CD8-positive, alpha-beta memory T cell (primary cell): ENCODE measurements at regions not wholly inside any gene's neighbourhood (a gene's known extent, or its start where the extent isn't known, plus 50 kb on each side); places are given as distances from the start of the nearest gene placed in this dataset.

ENCODE experiments used
- CTCF ChIA-PET: fragments of 350-600 bp; sonication (Branson Sonifier 250); formaldehyde crosslinking; loops from one replicate; lab custom pipeline; 2021; ENCODE audit warnings: antibody characterized with exemption; lab: Charles Lee
- POLR2A ChIA-PET: fragments of 350-600 bp; sonication (Branson Sonifier 250); formaldehyde crosslinking; loops from one replicate; lab custom pipeline; 2021; ENCODE audit warnings: antibody characterized with exemption; lab: Charles Lee
- DNase-seq, 5 donors: peaks; one replicate each; pipeline versions ENCODE4 v3.0.0 to v3.0.0-alpha.2; 2020 to 2022; ENCODE audit warnings: mixed read lengths in 1 of 5
- H3K27ac ChIP-seq: one replicate; pipeline ENCODE4 v1.7.0; 2013; ENCODE audit warnings: low read depth, mild to moderate bottlenecking, low read length, moderate library complexity
- H3K27me3 ChIP-seq: 2 replicates; pipeline ENCODE4 v1.7.0; 2013; ENCODE audit warnings: low read length, mild to moderate bottlenecking; ENCODE audit not compliant: insufficient read depth, poor library complexity, severe bottlenecking
- H3K36me3 ChIP-seq: 2 replicates; pipeline ENCODE4 v1.7.0; 2013; ENCODE audit warnings: mild to moderate bottlenecking, low read length, moderate library complexity; ENCODE audit not compliant: insufficient read depth
- H3K4me1 ChIP-seq: 2 replicates; pipeline ENCODE4 v1.7.0; 2013; ENCODE audit warnings: mild to moderate bottlenecking, low read length, moderate library complexity; ENCODE audit not compliant: insufficient read depth
- H3K4me3 ChIP-seq: 2 replicates; pipeline ENCODE4 v1.7.0; 2013; ENCODE audit warnings: mild to moderate bottlenecking, low read length
- H3K9me3 ChIP-seq: 2 replicates; pipeline ENCODE4 v1.7.0; 2013; ENCODE audit warnings: mild to moderate bottlenecking, low read length
- H3K27ac Mint-ChIP-seq, 8 donors: one replicate each; pipeline ENCODE4 v1.8.0; 2020 to 2021; ENCODE audit warnings: mixed read lengths in 8 of 8, mild to moderate bottlenecking in 6 of 8, inconsistent platforms in 3 of 8, moderate library complexity in 3 of 8
- H3K27me3 Mint-ChIP-seq, 2 donors: one replicate each; pipeline ENCODE4 v1.8.0; 2020 to 2021; ENCODE audit warnings: mixed read lengths in 2 of 2, mild to moderate bottlenecking in 1 of 2, moderate library complexity in 1 of 2
- H3K36me3 Mint-ChIP-seq, 3 donors: one replicate each; pipeline ENCODE4 v1.8.0; 2020 to 2021; ENCODE audit warnings: mixed read lengths in 3 of 3, inconsistent platforms in 1 of 3, mild to moderate bottlenecking in 1 of 3
- H3K4me1 Mint-ChIP-seq, 3 donors: one replicate each; pipeline ENCODE4 v1.8.0; 2020 to 2021; ENCODE audit warnings: mixed read lengths in 3 of 3, inconsistent platforms in 1 of 3, mild to moderate bottlenecking in 1 of 3
- H3K4me3 Mint-ChIP-seq, 7 donors: one replicate each; pipeline ENCODE4 v1.8.0; 2020 to 2021; ENCODE audit warnings: mixed read lengths in 7 of 7, mild to moderate bottlenecking in 6 of 7, moderate library complexity in 4 of 7, inconsistent platforms in 2 of 7
- H3K9me3 Mint-ChIP-seq, 5 donors: one replicate each; pipeline ENCODE4 v1.8.0; 2020 to 2022; ENCODE audit warnings: mixed read lengths in 5 of 5, mild to moderate bottlenecking in 3 of 5, moderate library complexity in 2 of 5, inconsistent platforms in 1 of 5

DNA sequence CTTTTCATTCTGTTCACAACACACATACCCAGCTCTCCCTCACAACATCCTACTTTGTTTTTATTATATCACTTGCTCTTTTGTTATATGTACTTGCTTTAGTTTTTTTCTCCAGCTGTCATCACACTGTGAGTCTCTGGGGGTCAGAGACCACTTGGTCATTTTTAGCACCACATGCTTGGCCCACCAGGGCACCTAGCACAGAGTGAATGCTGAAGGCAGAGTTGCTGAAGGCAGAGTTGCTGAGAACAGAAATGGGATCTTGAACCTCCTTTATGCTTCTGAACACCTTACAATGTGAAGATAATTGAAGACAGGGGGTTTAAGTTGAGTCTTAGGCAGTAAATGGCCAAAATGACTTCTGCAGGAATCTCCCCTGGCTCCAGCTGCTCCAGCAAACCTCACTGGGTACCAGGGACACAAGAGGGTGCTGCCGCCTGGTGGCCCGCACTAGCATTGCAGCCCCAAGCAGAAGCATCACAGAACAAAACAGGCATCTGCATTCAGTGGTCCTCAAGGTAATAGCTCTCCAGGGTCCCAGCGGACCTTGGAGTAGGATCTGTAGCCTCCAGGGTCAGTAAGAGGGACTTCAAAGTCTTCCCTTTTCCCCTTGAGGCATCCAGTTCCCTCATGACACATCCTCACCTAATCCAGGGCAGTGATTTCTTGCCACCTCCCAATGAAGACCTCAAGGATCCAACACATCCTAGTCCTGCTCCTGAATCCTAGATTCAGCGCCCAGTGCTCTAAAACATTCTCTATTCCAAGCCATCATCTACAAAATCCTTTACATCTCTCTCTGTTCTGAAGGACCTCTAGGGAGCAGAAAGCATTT, 1972.6 kb downstream of the TP53TG3F start:
- Histone ChIP-seq H3K4me3 (no peak overlapping the region), H3K9me3 (no peaks in the 10 kb centered on the region), H3K36me3 (no peaks in the 10 kb centered on the region), H3K27me3 (no peaks in the 10 kb centered on the region), H3K4me1 (no peaks in the 10 kb centered on the region), H3K27ac (no peak overlapping the region)
- Mint-ChIP-seq H3K9me3 (peaks cover 7 to 36% (median 21%) of the 10 kb centered on the region in 5 donors), H3K36me3 (no peaks in the 10 kb centered on the region), H3K27me3 (no peaks in the 10 kb centered on the region), H3K4me1 (no peaks in the 10 kb centered on the region), H3K27ac (no peak overlapping the region), H3K4me3 (no peak overlapping the region)
- POLR2A ChIA-PET, result no interaction called here
- DNase-seq, result no peak
- CTCF ChIA-PET, result no interaction called here

GRCh38 chr16:35440875-35441274, 1981.5 kb downstream of the TP53TG3F start:
- no peaks in the 10 kb centered on the region for H3K36me3 Mint-ChIP-seq

DNA sequence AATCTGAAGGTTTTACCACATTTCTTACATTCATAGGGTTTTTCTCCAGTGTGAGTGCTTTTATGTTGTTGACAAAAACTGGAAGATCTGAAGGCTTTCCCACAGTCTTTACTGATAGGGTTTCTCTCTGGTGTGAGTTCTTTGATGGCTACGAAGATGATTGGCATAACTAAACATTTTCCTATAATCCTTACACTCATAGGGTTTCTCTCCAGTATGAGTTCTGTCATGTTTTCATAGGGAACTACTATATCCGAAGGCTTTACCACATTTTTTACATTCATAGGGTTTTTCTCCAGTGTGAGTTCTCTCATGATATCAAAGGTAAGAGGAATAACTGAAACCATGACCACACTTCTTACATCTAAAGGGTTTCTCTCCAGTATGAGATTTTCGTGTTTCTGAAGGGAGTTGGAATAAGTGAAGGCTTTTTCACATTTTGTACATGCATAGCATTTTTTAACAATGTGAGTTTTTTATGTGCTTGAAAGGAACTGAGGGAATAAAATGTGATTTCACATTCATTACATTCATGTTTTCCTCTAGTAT, 1987.7 kb downstream of the TP53TG3F start:
- Mint-ChIP-seq H3K4me1 (no peaks in the 10 kb centered on the region), H3K27me3 (no peaks in the 10 kb centered on the region), H3K9me3 (peaks cover 27 to 64% (median 42%) of the 10 kb centered on the region in 5 donors), H3K36me3 (no peaks in the 10 kb centered on the region), H3K4me3 (no peak overlapping the region), H3K27ac (no peak overlapping the region)
- no peak overlapping the region for H3K4me3 ChIP-seq
- no peaks in the 10 kb centered on the region for H3K4me1 ChIP-seq
- no peaks in the 10 kb centered on the region for H3K27me3 ChIP-seq
- ChIA-PET CTCF (no interaction called here), POLR2A (no interaction called here)
- H3K27ac ChIP-seq, result no peak overlapping the region
- peaks cover 5% of the 10 kb centered on the region for H3K9me3 ChIP-seq
- no peaks in the 10 kb centered on the region for H3K36me3 ChIP-seq
- DNase-seq, result no peak

More at GRCh38 chr16:35440875-35441274, 1981.5 kb downstream of the TP53TG3F start:
- Histone ChIP-seq H3K4me3 (no peak overlapping the region), H3K4me1 (no peaks in the 10 kb centered on the region), H3K9me3 (no peaks in the 10 kb centered on the region), H3K27ac (no peak overlapping the region), H3K27me3 (no peaks in the 10 kb centered on the region), H3K36me3 (no peaks in the 10 kb centered on the region)
- H3K27ac Mint-ChIP-seq, result no peak overlapping the region
- CTCF ChIA-PET, result no interaction called here
- no peaks in the 10 kb centered on the region for H3K4me1 Mint-ChIP-seq
- H3K9me3 Mint-ChIP-seq, result peaks cover 15 to 42% (median 27%) of the 10 kb centered on the region in 5 donors
- H3K27me3 Mint-ChIP-seq, result no peaks in the 10 kb centered on the region
- H3K4me3 Mint-ChIP-seq, result no peak overlapping the region
- no peak for DNase-seq
- POLR2A ChIA-PET, result no interaction called here

DNA sequence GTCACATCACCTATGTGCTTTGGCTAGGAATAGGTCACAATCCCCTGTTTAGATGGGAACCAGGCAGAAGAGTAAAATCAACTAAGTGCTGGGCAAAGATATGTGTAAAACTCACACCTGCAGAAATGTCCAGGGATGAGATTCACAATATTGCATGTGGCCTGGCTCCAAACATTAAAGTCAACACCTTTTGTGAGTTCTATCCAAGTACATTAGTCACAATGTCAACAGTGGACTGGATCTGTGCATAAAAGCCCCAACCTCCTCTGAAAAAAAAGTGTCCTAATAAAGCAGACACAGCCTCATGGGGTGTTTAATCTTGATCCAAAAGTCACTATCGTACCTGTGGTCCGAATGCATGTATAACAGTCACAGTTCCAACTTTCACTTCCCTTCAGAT, 1990.3 kb downstream of the TP53TG3F start:
- no peak overlapping the region for H3K4me3 Mint-ChIP-seq
- no peak for DNase-seq
- Histone ChIP-seq H3K27ac (no peak overlapping the region), H3K9me3 (peaks cover 8% of the 10 kb centered on the region), H3K27me3 (no peaks in the 10 kb centered on the region), H3K4me3 (no peak overlapping the region), H3K36me3 (no peaks in the 10 kb centered on the region), H3K4me1 (no peaks in the 10 kb centered on the region)
- CTCF ChIA-PET, result no interaction called here
- H3K36me3 Mint-ChIP-seq, result no peaks in the 10 kb centered on the region
- H3K27ac Mint-ChIP-seq, result no peak overlapping the region
- POLR2A ChIA-PET, result no interaction called here
- H3K4me1 Mint-ChIP-seq, result no peaks in the 10 kb centered on the region
- no peaks in the 10 kb centered on the region for H3K27me3 Mint-ChIP-seq
- H3K9me3 Mint-ChIP-seq, result peaks cover 25 to 65% (median 41%) of the 10 kb centered on the region in 5 donors

DNA sequence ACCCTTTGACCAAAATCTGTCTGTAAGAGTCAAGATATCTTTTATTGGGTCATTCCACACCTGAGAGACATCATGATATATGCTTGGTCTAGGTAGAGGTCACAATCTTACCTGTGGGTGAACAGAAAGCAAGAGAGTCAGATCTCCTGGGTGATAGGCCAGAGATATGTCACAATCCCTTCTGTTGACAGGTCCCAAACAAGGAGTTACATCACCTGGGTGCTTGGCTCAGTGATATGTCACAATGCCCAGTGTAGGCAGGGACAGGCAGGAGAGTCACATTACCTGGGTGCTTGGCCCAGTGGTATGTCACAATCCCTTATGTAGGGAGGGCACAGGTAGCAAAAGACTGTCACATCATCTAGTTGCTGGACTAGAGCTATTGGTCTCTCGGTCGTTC, 1991.2 kb downstream of the TP53TG3F start:
- no peak overlapping the region for H3K4me3 Mint-ChIP-seq
- H3K27ac Mint-ChIP-seq, result no peak overlapping the region
- no peaks in the 10 kb centered on the region for H3K27me3 Mint-ChIP-seq
- CTCF ChIA-PET, result no interaction called here
- Histone ChIP-seq H3K9me3 (peaks cover 12% of the 10 kb centered on the region), H3K4me1 (no peaks in the 10 kb centered on the region), H3K4me3 (no peak overlapping the region), H3K27ac (no peak overlapping the region), H3K27me3 (no peaks in the 10 kb centered on the region), H3K36me3 (no peaks in the 10 kb centered on the region)
- no peaks in the 10 kb centered on the region for H3K4me1 Mint-ChIP-seq
- POLR2A ChIA-PET, result no interaction called here
- peaks cover 26 to 64% (median 39%) of the 10 kb centered on the region in 5 donors for H3K9me3 Mint-ChIP-seq
- H3K36me3 Mint-ChIP-seq, result no peaks in the 10 kb centered on the region
- no peak for DNase-seq

GRCh38 chr16:35452471-35452870, 1993.1 kb downstream of the TP53TG3F start:
- peaks cover 21 to 68% (median 39%) of the 10 kb centered on the region in 5 donors for H3K9me3 Mint-ChIP-seq
- no peaks in the 10 kb centered on the region for H3K4me1 ChIP-seq
- no peaks in the 10 kb centered on the region for H3K27me3 ChIP-seq
- ChIA-PET CTCF (no interaction called here), POLR2A (no interaction called here)
- no peak overlapping the region for H3K4me3 ChIP-seq
- no peak overlapping the region for H3K27ac ChIP-seq
- no peaks in the 10 kb centered on the region for H3K36me3 Mint-ChIP-seq
- no peak overlapping the region for H3K4me3 Mint-ChIP-seq
- no peak overlapping the region for H3K27ac Mint-ChIP-seq
- H3K36me3 ChIP-seq, result no peaks in the 10 kb centered on the region
- H3K9me3 ChIP-seq, result peaks cover 17% of the 10 kb centered on the region
- no peak for DNase-seq
- H3K27me3 Mint-ChIP-seq, result no peaks in the 10 kb centered on the region
- H3K4me1 Mint-ChIP-seq, result no peaks in the 10 kb centered on the region

DNA sequence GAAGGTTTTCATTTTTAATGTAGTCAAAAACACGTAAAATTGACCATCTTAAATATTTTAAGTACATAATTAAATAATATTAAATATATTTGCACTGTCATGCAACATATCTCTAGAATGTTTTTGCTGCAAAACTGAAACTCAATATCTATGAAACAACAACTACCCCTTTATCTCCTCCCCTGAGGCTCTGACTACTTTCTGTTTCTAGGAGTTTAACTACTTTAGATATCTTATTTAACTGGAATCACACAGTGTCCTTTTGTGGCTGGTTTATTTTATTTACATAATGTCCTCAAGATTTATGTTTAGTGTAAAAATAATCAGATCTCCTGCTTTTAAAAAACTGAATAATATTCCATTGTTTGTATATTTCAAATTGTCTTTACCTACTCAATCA, 2003.9 kb downstream of the TP53TG3F start:
- no peak for DNase-seq
- no peaks in the 10 kb centered on the region for H3K36me3 ChIP-seq
- H3K4me1 ChIP-seq, result no peaks in the 10 kb centered on the region
- H3K27me3 ChIP-seq, result no peaks in the 10 kb centered on the region
- H3K27ac Mint-ChIP-seq, result no peak overlapping the region
- H3K9me3 ChIP-seq, result peaks cover 5% of the 10 kb centered on the region
- H3K36me3 Mint-ChIP-seq, result no peaks in the 10 kb centered on the region
- H3K4me1 Mint-ChIP-seq, result no peaks in the 10 kb centered on the region
- POLR2A ChIA-PET, result no interaction called here
- H3K27ac ChIP-seq, result no peak overlapping the region
- no peak overlapping the region for H3K4me3 Mint-ChIP-seq
- CTCF ChIA-PET, result no interaction called here
- H3K9me3 Mint-ChIP-seq, result peaks cover 9 to 46% (median 25%) of the 10 kb centered on the region in 5 donors
- H3K27me3 Mint-ChIP-seq, result no peaks in the 10 kb centered on the region
- no peak overlapping the region for H3K4me3 ChIP-seq

DNA sequence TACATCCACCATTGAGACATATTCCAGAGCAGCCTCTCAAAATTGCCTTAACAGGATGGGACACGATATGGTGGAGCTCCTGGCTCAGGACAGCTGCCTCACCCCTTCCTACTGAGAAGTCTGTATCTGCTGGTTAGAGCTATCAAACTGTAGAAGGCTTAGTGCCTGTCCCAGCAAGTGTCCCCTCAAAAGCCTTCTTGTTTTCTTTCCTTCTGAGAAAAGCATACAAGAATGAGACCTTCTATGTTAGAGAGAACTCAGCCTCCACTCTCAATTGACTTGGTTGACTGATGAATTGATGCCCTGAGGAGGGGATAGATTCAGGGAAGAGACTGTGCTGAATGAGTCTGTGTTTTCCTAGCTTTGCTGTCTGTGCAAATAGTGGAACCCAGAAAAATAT, 2020.9 kb downstream of the TP53TG3F start:
- Histone ChIP-seq H3K4me3 (no peak overlapping the region), H3K9me3 (peaks cover 9% of the 10 kb centered on the region), H3K27me3 (no peaks in the 10 kb centered on the region), H3K4me1 (no peaks in the 10 kb centered on the region), H3K27ac (no peak overlapping the region), H3K36me3 (no peaks in the 10 kb centered on the region)
- no peak for DNase-seq
- peaks cover 9 to 39% (median 30%) of the 10 kb centered on the region in 5 donors for H3K9me3 Mint-ChIP-seq
- ChIA-PET CTCF (no interaction called here), POLR2A (no interaction called here)
- H3K4me1 Mint-ChIP-seq, result no peaks in the 10 kb centered on the region
- H3K27me3 Mint-ChIP-seq, result no peaks in the 10 kb centered on the region
- no peak overlapping the region for H3K27ac Mint-ChIP-seq
- H3K4me3 Mint-ChIP-seq, result no peak overlapping the region
- H3K36me3 Mint-ChIP-seq, result no peaks in the 10 kb centered on the region
